GM21526 (cell line): ENCODE measurements at regions not wholly inside any gene's neighbourhood (a gene's known extent, or its start where the extent isn't known, plus 50 kb on each side); places are given as distances from the start of the nearest gene placed in this dataset.
"Not testable (repeated sequence)": the region's sequence is repeated elsewhere in the genome, so short reads cannot be mapped to it uniquely, and the experiment has no call there.

Source experiments
- ATAC-seq: cut with Tn5 transposase; IDR thresholded peaks from one replicate; pipeline ENCODE4 v1.9.1; 2021; ENCODE audit warnings: moderate library complexity; ENCODE audit not compliant: unreplicated experiment, low FRiP score

DNA sequence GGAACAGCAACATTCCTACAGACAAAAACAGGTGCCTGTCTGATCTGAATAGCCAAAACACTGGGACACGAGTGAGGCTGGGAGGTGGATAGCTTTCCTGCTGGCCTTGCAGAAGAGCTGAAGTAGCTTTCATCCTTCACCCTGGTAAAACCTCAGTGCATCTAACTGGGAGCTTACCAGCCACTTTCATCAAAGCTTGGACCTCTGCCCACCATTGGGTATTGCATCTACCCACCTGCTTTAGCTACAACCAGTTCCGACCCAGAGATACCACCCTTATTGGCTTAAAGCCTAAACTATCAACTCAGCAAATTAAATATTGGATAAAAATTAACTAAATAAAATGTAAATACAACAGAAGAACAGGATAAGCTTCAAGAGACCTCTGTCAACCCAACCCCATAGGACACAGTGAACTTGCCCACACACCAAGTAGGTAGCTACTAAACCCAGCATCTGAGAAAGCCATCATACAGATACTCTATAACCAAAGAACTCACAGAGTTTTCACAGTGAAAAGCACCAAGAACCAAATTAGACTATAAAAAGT is 866.3 kb downstream of the FSCB start:
- no peak for ATAC-seq

DNA sequence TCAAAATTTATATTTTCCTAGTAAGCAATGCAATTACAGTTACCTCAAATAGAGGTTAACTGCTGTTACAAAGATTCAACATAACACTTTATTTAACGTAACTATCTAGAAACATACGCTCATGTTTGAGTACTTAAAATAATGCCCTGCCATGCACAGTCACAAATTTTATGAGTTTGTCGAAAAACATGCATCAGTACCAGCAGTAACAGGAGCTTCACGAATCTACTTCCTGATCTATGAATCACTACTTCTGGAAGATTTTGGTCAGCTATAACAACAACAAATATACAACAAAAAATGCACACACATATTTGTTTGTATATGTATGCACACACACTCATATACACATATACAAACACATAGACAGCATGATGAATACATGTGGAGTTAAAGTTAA is 881.8 kb downstream of the FSCB start:
- no peak for ATAC-seq

DNA sequence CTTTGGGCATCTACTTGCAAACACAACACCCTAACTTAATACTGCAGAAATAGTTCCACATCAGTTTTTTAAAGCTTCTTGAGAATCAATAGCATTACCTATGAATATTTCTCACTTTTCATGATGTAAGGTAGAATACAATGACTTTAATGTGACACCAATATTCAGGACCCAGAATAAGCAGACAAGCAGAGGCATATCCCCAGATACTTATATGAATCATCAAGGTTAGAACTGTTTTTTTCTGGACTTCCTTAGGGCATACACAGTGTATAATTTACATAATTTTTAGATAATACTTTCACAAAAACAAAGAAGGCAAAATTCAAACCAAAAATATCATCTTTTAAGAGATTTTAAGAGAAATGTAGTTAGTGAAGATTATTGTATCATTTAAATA is 885.8 kb downstream of the FSCB start:
- no peak for ATAC-seq

DNA sequence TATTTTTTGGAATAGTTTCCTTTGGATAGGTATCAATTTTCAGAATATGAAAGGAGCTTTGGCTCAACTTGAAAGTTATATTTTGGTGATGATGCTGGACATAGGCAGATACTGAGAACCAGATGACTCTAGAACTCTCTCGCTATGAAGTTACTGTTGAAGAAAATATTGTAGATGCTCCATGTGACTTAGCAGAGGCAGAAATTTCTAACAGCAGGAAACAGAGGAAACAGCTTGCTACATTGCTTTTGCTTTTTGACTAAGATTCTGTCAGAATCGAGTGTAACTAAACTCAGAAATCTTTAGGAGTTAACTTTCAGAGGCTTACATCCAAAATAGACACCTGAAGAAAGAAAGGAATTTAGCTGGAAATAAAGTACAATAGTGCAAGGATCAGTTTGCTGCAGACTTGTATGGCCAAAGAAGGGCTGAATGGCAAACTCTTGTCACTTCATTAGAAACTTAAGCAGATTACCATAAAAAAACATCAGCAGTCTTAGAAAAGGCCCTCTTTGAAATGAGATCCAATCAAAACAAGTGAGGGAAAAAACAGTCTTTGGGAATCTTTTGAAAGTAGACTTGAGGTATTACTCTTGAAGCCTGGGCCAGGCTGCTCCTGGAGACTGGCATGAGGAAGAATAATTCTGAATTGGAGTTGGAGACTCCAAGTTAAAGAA is 911.8 kb downstream of the FSCB start:
- no peak for ATAC-seq

DNA sequence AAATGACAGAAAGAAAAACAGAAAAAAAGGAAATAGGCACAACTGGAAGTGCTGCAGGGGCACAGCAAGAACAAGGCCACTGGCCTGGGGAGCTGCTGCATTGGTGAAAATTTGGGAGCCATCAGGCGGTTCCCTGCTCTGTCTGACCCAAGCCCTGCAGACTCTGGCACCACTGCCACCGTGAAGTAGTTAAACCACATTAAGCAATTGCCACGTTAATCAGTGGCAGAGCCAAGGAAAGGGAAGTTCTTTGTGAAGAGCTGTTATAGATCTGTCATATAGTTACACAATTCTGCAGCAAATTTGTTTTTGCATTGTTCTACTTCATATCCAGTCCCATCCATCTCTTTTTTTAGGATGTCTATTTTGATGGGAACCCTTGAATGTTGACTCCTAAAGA is 915.3 kb downstream of the FSCB start:
- no peak for ATAC-seq

DNA sequence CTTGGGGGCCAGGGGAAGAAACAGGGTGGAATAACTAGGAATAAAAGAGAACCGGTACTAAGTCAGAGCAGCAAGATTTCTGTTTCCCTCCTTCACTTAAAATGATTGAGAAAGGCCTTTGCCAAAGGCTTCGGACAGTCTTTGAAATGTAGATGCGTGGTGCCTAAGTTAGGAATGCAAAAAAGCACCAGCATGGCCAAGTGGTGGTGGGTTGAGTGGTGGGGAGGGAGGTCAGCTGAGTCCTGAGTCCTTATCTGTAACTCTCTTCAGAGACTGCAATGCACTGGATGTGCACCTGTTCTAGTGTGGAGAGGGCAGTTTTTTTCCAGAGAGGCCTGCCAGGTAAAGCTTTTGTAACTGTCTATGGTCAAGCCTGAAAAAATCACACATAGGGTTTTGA is 919.9 kb downstream of the FSCB start:
- ATAC-seq: no peak

DNA sequence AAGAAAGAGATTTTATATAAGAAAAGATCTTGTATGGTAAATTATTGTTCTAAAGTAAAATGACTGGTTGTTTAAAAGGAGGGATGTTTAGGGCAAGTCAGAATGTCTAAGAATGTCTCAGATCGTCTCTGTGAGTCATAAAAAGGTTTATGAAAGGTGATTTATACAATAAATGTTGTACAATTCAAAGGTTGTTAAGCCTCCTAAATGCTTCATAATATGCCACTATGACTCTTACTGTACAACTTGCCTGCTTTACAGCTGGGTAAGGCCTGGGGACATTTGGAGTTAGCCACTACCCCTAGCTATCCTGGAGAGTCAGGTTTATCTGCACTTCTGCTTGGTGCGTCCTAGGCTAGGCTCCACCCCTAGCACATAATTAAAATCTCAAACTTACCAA is 927.4 kb downstream of the FSCB start:
- no peak for ATAC-seq

DNA sequence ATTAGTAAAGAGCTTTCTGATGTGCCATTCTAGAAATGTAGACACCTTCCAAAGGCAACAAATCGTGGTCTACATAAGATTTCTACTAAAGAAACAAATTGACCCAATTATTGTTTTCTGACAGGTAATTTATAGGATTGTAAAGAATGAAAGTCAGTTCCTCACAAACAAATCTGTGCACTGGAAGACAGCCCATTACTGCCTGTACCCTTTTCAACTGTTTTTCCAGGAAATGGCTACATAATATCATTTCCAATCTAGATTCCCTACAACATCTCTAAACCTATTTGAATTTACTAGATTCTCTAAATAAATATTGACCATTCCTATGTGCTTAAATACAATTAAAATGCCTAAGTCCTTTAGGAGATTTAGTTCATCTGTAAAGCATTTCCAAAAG is 939.1 kb downstream of the FSCB start:
- no peak for ATAC-seq

DNA sequence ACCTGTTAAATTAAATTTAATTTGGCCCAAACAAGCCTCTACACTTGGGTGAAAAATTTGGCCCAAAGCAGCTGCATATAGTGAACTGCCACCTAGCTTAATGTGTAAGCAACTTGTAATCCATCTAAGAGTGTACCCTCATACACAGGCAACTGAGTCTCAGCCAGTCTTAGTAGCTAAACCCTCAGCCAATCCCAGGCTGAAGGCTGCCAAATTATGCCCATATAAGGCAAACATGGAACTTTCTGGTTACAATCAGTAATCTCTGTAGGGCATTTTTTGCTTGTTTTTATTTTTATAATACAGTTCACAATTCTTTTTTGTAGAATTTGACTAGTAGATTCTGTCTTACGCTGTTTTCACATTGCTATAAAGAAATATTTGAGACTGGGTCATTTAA is 958.7 kb downstream of the FSCB start:
- no peak for ATAC-seq

DNA sequence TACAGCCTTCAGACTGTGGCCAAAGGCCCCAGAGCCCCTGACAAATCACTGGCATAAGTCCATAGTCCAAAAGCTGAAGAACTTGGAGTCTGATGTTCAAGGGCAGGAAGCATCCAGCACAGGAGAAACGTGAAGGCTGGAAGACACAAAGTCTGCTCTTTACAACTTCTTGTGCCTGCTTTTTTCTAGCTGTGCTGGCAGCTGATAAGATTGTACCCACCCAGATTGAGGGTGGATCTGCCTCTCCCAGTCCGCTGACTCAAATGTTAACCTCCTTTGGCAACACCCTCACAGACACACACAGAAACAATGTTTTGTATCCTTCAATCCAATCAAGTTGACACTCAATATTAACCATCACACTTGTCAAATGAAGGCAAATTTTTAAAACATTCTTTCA is 959.5 kb downstream of the FSCB start:
- ATAC-seq: not testable (repeated sequence)

DNA sequence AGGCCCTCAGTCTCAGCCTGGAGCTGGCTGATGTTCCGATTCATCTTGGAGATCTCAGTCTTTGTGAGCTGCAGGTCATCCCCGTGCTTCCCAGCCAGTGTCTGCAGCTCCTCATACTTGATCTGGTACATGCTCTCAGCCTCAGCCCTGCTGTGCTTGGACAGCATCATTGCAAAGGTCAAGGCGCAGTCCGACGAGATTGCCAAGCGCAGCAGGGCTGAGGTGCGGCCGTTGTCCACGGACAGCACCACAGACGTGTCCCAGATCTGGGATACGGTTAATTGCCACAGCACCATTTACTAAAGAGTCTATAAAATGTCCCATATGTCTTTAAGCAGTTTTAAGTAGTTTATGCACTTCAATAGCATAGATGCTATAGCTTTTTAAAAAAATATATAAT is 965.7 kb downstream of the FSCB start:
- ATAC-seq: no peak

DNA sequence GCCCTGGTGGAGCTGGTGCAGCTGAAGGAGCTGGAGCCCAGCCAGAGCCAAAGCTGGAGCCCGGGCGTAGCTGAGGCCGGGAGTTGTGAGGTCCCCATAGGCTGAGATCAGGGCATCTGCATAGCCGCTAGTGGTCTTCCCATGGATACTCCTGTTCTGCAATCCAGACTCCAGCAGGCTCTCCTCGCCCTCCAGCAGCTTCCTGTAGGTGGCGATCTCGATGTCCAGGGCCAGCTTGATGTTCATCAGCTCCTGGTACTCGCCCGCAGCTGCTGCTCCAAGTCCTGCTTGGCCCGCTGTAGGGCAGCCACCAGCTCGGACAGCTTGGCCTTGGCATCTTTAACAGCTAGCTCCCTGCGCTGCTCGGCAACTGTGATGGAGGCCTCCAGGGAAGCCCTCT is 966.1 kb downstream of the FSCB start:
- ATAC-seq: no peak

DNA sequence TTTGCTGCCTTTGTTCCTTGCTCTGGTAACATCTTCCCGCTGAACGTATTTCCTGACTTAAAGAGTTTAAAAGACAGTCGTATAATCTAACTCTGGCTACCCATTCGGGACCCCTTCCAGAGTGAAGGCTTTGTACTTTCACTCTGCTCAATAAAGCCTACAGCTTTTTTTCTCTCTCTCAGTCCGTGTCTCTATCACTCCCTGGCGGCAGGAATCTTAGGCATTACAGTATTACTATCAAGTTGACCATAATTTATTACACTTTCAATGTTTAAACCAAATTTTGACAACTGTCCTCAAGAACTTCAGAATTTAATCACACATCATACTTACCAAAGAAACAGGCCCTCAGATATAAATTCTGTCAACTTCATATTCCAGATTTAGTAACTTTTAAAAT is 967.9 kb downstream of the FSCB start:
- no peak for ATAC-seq

DNA sequence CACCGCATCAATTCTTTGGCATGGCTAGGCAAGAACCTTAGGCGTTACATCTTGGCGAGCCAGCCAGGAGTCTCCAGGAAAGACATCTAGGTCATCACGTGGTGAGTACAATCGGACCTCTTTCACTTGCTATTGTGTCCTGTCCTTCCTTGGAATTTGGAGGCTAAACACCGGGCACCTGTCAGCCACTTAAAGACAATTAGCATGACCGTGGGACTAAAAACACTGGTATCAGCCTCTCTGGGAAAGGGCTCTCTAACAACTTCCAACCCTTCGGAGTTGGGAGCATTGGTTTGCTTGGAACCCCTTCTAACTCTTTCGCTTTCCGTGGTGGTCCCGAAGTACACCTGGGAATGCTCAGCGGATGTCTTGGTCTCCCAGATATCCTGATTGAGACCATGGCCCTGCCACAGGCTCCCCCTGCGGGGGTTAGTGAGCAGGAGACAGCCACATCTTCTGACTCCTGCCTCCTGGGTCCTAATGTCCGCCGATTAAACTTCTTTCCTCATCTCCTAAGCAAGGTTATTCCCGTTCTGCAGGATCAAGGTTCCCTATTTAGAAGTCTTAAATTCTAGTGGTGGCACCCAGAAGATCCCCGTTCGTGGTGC is 971.7 kb downstream of the FSCB start:
- ATAC-seq: no peak

DNA sequence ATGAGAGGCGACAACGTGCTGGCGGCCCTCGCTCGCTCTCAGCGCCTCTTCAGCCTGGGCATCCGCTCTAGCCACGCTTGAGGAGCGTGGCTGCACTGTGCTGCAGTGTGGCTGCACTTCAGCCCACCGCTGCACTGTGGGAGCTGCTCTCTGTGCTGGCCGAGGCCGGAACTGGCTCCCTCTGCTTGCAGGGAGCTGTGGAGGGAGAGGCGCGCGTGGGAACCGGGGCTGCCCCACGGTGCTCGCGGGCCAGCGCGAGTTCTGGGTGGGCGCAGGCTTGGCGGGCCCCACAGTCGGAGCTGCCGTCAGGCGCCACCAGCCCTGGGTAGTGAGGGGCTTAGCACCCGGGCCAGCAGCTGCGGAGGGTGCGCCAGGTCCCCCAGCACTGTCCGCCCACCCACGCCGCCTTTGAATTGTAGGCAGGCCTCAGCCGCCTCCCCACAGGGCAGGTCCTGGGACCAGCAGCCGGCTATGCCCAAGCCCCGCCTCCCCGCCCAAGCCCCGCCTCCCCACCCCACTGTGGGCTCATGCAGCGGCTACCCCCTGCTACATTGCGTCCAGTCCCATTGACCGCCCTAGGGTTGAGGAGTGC is 974.2 kb downstream of the FSCB start:
- no peak for ATAC-seq

DNA sequence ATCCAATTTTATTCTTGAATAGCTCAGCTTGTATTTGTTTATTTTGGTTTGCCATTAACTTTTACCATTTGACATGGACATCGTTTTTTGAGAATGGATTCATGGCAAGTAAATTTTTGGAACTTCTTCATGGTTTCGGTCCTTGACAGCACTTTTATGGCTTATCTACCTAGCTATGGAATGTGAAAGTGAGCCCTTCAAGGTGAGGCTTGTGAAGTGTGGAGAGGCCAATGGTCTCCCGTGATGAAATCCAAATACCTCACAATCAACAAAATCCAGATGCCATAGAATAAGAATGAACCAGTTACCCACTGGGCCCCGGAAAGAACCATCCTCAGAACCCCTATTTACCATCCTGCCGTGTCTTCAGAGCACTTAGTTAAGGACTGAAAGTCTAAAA is 978.8 kb downstream of the FSCB start:
- ATAC-seq: no peak

DNA sequence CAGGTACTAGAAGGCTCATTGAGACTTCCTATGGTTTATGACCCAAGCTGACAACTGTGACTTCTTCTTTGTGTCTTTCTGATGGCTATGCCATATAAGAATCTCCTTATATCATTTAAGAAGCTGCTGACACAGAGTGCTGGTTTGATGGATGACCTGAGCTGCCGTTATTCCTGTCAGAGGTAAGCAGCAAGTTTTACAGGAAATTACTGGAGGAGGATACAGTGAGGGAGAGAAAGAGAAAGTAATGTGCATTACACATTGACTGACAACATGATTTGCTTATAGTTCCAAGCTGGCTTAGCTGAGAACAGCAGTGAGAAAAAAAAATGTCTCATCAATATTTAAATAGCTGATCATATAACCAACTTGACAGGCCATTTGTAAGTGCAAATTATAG is 981.4 kb downstream of the FSCB start:
- ATAC-seq: no peak

DNA sequence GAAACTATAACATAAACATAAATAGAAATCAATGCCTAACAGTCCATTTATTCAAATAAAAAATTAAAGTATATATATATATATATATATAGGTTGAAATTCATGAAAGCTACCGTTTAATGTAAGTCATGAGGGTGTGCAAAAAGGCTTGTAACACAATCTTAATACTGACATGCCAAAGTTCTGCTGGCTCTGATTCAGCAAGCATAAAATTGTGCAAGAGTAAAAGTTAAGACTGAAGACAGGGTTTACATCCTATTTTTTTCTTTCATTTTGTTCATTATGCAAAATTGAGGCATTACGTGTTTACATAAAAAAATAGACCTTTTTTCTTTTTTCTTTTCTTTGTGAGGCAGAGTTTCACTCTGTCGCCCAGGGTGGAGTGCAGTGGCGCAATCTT is 984.2 kb downstream of the FSCB start:
- no peak for ATAC-seq

DNA sequence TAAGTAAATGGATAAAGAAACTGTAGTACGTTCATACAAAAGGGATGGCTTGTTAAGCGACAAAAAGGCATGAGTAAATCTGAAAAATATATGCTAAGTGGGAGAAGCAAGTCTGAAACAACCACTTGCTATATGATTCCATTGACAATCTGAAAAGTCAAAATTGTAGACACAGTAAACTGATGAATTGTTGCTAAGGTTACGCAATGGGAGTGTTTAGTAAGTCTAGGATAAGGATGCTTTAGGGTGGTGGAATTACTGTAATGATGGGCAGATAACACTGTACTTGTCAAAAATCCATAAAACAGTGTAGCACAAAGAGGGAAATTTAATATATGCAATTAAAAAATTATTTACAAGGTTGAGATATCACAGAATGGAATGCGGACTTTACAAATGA is 984.9 kb downstream of the FSCB start:
- no peak for ATAC-seq

DNA sequence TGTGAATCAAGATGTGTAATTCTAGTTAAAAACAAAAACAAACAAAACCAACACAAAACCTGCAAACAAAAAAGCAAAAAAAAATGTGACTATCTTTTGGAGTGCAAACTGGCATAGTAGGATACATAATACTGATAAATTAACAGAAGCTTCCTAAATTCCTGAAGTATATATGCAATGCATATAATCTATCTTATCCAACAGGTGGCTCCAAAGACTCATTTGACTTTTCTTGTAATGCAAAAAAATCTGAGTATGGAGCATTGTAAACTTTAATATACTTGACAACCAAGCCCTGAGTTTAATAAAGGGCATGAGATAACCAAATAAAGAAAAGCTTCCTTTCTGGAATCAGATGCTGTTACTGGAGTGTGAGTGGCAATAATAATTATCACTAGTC is 1003.6 kb downstream of the FSCB start:
- no peak for ATAC-seq

DNA sequence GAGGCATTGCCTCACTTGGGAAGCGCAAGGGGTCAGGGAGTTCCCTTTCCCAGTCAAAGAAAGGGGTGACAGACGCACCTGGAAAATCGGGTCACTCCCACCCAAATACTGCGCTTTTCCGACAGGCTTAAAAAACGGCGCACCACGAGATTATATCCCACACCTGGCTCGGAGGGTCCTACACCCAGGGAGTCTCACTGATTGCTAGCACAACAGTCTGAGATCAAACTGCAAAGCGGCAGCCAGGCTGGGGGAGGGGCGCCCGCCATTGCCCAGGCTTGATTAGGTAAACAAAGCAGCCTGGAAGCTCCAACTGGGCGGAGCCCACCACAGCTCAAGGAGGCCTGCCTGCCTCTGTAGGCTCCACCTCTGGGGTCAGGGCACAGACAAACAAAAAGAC is 1014.7 kb downstream of the FSCB start:
- ATAC-seq: not testable (repeated sequence)

DNA sequence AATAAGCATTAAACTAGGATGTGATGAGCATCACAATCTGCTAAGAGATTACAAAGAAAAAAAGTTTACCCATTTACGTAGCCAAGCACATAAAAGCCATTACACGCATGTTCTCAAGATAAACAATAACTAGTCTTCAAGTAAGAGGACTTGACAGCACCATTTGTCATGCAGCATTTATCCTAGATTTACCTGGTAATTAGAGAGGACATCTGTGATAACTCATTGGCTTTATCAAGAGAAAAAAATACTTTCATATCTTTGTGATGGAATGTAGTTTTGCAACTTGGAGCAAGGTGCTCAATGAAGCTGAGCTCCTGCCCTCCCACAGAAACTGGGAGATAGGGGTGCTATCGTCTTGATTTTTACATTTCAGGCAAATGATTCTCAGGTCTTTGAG is 1023.7 kb downstream of the FSCB start:
- ATAC-seq: no peak
